Activated CD4-positive, alpha-beta memory T cell treated with anti-CD3 and anti-CD28 coated beads, Interleukin-2, amount 10 ng/mL, durations not matched to agents 7 days and 5 days (primary cell): ENCODE measurements at regions not wholly inside any gene's neighbourhood (a gene's known extent, or its start where the extent isn't known, plus 50 kb on each side); places are given as distances from the start of the nearest gene placed in this dataset.

Source experiments
- CTCF ChIA-PET: fragments of 350-600 bp; sonication (Branson Sonifier 250); formaldehyde crosslinking; loops from one replicate; lab custom pipeline; 2021; ENCODE audit warnings: antibody characterized with exemption, inconsistent platforms; lab: Charles Lee
- POLR2A ChIA-PET: fragments of 350-600 bp; sonication (Branson Sonifier 250); formaldehyde crosslinking; loops from one replicate; lab custom pipeline; 2021; ENCODE audit warnings: antibody characterized with exemption; lab: Charles Lee
- DNase-seq: peaks from one replicate; pipeline ENCODE4 v3.0.0-alpha.2; 2020
- H3K27ac Mint-ChIP-seq: one replicate; pipeline ENCODE4 v1.8.0; 2021; ENCODE audit warnings: mild to moderate bottlenecking, mixed read lengths
- H3K27me3 Mint-ChIP-seq: one replicate; pipeline ENCODE4 v1.8.0; 2021; ENCODE audit warnings: mixed read lengths
- H3K36me3 Mint-ChIP-seq: one replicate; pipeline ENCODE4 v1.8.0; 2021; ENCODE audit warnings: low read depth, mixed read lengths
- H3K4me1 Mint-ChIP-seq: one replicate; pipeline ENCODE4 v1.8.0; 2021; ENCODE audit warnings: mixed read lengths
- H3K4me3 Mint-ChIP-seq: one replicate; pipeline ENCODE4 v1.8.0; 2021; ENCODE audit warnings: mild to moderate bottlenecking, mixed read lengths
- H3K9me3 Mint-ChIP-seq: one replicate; pipeline ENCODE4 v1.8.0; 2021; ENCODE audit warnings: mixed read lengths

GRCh38 chr2:238750212-238750904 is 97.5 kb upstream of the TWIST2 start:
- CTCF ChIA-PET, result no interaction called here

GRCh38 chr2:238754259-238754658 is 93.6 kb upstream of the TWIST2 start:
- POLR2A ChIA-PET, result no interaction called here
- Mint-ChIP-seq H3K36me3 (no peaks in the 10 kb centered on the region), H3K4me1 (no peaks in the 10 kb centered on the region), H3K27ac (no peak overlapping the region), H3K4me3 (no peak overlapping the region), H3K9me3 (no peaks in the 10 kb centered on the region), H3K27me3 (peaks cover 12% of the 10 kb centered on the region)
- CTCF ChIA-PET, result no interaction called here
- DNase-seq, result no peak

More at GRCh38 chr2:238750212-238750904, 97.5 kb upstream of the TWIST2 start:
- Mint-ChIP-seq H3K27me3 (peaks cover 7% of the 10 kb centered on the region), H3K4me1 (no peaks in the 10 kb centered on the region), H3K27ac (no peak overlapping the region), H3K4me3 (no peak overlapping the region), H3K9me3 (no peaks in the 10 kb centered on the region), H3K36me3 (no peaks in the 10 kb centered on the region)
- POLR2A ChIA-PET, result no interaction called here
- no peak for DNase-seq

GRCh38 chr2:238761868-238762267 is 86.0 kb upstream of the TWIST2 start:
- Mint-ChIP-seq H3K27ac (no peak overlapping the region), H3K4me3 (no peak overlapping the region), H3K27me3 (no peaks in the 10 kb centered on the region), H3K4me1 (no peaks in the 10 kb centered on the region), H3K9me3 (no peaks in the 10 kb centered on the region), H3K36me3 (no peaks in the 10 kb centered on the region)
- DNase-seq, result no peak
- ChIA-PET POLR2A (no interaction called here), CTCF (no interaction called here)

- H3K4me3 Mint-ChIP-seq, result no peak overlapping the region
- ChIA-PET POLR2A (no interaction called here), CTCF (interaction anchor here (1.3 to 1.4 kb wide), 2 partner anchors 12 to 22 kb away, joined by 4 to 5 read pairs; no protein-coding TSS in a partner anchor)
- H3K4me1 Mint-ChIP-seq, result no peaks in the 10 kb centered on the region
- no peaks in the 10 kb centered on the region for H3K27me3 Mint-ChIP-seq
- H3K9me3 Mint-ChIP-seq, result no peaks in the 10 kb centered on the region
- H3K36me3 Mint-ChIP-seq, result no peaks in the 10 kb centered on the region
- H3K27ac Mint-ChIP-seq, result no peak overlapping the region
- DNase-seq, result no peak
Measured at GRCh38 chr2:238763471-238763995, 84.4 kb upstream of the TWIST2 start.

GRCh38 chr2:238765590-238765989 is 82.3 kb upstream of the TWIST2 start:
- Mint-ChIP-seq H3K4me1 (no peaks in the 10 kb centered on the region), H3K36me3 (no peaks in the 10 kb centered on the region), H3K27me3 (peaks cover 11% of the 10 kb centered on the region), H3K9me3 (no peaks in the 10 kb centered on the region), H3K27ac (no peak overlapping the region), H3K4me3 (no peak overlapping the region)
- ChIA-PET CTCF (no interaction called here), POLR2A (no interaction called here)
- DNase-seq, result no peak

- DNase-seq, result no peak
- POLR2A ChIA-PET, result no interaction called here
- H3K27ac Mint-ChIP-seq, result no peak overlapping the region
- CTCF ChIA-PET, result no interaction called here
- H3K36me3 Mint-ChIP-seq, result no peaks in the 10 kb centered on the region
- peaks cover 12% of the 10 kb centered on the region for H3K27me3 Mint-ChIP-seq
- no peak overlapping the region for H3K4me3 Mint-ChIP-seq
- no peaks in the 10 kb centered on the region for H3K4me1 Mint-ChIP-seq
- no peaks in the 10 kb centered on the region for H3K9me3 Mint-ChIP-seq
Measured at GRCh38 chr2:238771218-238771617, 76.7 kb upstream of the TWIST2 start.

- peaks cover 12% of the 10 kb centered on the region for H3K27me3 Mint-ChIP-seq
- ChIA-PET POLR2A (no interaction called here), CTCF (no interaction called here)
- no peak overlapping the region for H3K27ac Mint-ChIP-seq
- no peaks in the 10 kb centered on the region for H3K36me3 Mint-ChIP-seq
- no peaks in the 10 kb centered on the region for H3K4me1 Mint-ChIP-seq
- H3K4me3 Mint-ChIP-seq, result no peak overlapping the region
- no peaks in the 10 kb centered on the region for H3K9me3 Mint-ChIP-seq
- no peak for DNase-seq
Measured at GRCh38 chr2:238771639-238772038, 76.2 kb upstream of the TWIST2 start.

GRCh38 chr2:238772635-238773297 is 75.1 kb upstream of the TWIST2 start:
- Mint-ChIP-seq H3K27me3 (peaks cover 12% of the 10 kb centered on the region), H3K36me3 (no peaks in the 10 kb centered on the region), H3K9me3 (no peaks in the 10 kb centered on the region), H3K27ac (no peak overlapping the region), H3K4me3 (no peak overlapping the region), H3K4me1 (no peaks in the 10 kb centered on the region)
- POLR2A ChIA-PET, result no interaction called here
- CTCF ChIA-PET, result no interaction called here
- DNase-seq, result no peak

GRCh38 chr2:238773472-238773871 is 74.4 kb upstream of the TWIST2 start:
- no peaks in the 10 kb centered on the region for H3K9me3 Mint-ChIP-seq
- no peaks in the 10 kb centered on the region for H3K36me3 Mint-ChIP-seq
- no peak overlapping the region for H3K4me3 Mint-ChIP-seq
- no peak overlapping the region for H3K27ac Mint-ChIP-seq
- CTCF ChIA-PET, result no interaction called here
- peaks cover 12% of the 10 kb centered on the region for H3K27me3 Mint-ChIP-seq
- POLR2A ChIA-PET, result no interaction called here
- DNase-seq, result no peak
- no peaks in the 10 kb centered on the region for H3K4me1 Mint-ChIP-seq

- POLR2A ChIA-PET, result no interaction called here
- Mint-ChIP-seq H3K9me3 (no peaks in the 10 kb centered on the region), H3K4me3 (no peak overlapping the region), H3K27ac (no peak overlapping the region), H3K4me1 (no peaks in the 10 kb centered on the region), H3K36me3 (no peaks in the 10 kb centered on the region), H3K27me3 (peaks cover 8% of the 10 kb centered on the region)
- CTCF ChIA-PET, result no interaction called here
- no peak for DNase-seq
Measured at GRCh38 chr2:238774071-238774470, 73.8 kb upstream of the TWIST2 start.

- no peaks in the 10 kb centered on the region for H3K4me1 Mint-ChIP-seq
- H3K9me3 Mint-ChIP-seq, result no peaks in the 10 kb centered on the region
- no peaks in the 10 kb centered on the region for H3K36me3 Mint-ChIP-seq
- H3K4me3 Mint-ChIP-seq, result no peak overlapping the region
- H3K27ac Mint-ChIP-seq, result no peak overlapping the region
- H3K27me3 Mint-ChIP-seq, result peaks cover 5% of the 10 kb centered on the region
- POLR2A ChIA-PET, result no interaction called here
- DNase-seq, result no peak
- CTCF ChIA-PET, result no interaction called here
Measured at GRCh38 chr2:238774980-238775509, 72.8 kb upstream of the TWIST2 start.

GRCh38 chr2:238775591-238775990 is 72.3 kb upstream of the TWIST2 start:
- no peak for DNase-seq
- no peaks in the 10 kb centered on the region for H3K9me3 Mint-ChIP-seq
- POLR2A ChIA-PET, result no interaction called here
- H3K27ac Mint-ChIP-seq, result no peak overlapping the region
- CTCF ChIA-PET, result no interaction called here
- H3K4me3 Mint-ChIP-seq, result no peak overlapping the region
- no peaks in the 10 kb centered on the region for H3K4me1 Mint-ChIP-seq
- H3K36me3 Mint-ChIP-seq, result no peaks in the 10 kb centered on the region
- H3K27me3 Mint-ChIP-seq, result peaks cover under 1% of the 10 kb centered on the region

- no peaks in the 10 kb centered on the region for H3K9me3 Mint-ChIP-seq
- CTCF ChIA-PET, result no interaction called here
Measured at GRCh38 chr2:238776003-238776760, 71.7 kb upstream of the TWIST2 start.

More at GRCh38 chr2:238776003-238776760, 71.7 kb upstream of the TWIST2 start:
- H3K36me3 Mint-ChIP-seq, result no peaks in the 10 kb centered on the region
- H3K27me3 Mint-ChIP-seq, result no peaks in the 10 kb centered on the region
- no peak overlapping the region for H3K4me3 Mint-ChIP-seq
- DNase-seq, result no peak
- no peaks in the 10 kb centered on the region for H3K4me1 Mint-ChIP-seq
- no peak overlapping the region for H3K27ac Mint-ChIP-seq
- POLR2A ChIA-PET, result no interaction called here
